ENCODE measurements at regions not wholly inside any gene's neighbourhood (a gene's known extent, or its start where the extent isn't known, plus 50 kb on each side); places are given as distances from the start of the nearest gene placed in this dataset.
"Not testable (repeated sequence)": the region's sequence is repeated elsewhere in the genome, so short reads cannot be mapped to it uniquely, and the experiment has no call there.

DNA sequence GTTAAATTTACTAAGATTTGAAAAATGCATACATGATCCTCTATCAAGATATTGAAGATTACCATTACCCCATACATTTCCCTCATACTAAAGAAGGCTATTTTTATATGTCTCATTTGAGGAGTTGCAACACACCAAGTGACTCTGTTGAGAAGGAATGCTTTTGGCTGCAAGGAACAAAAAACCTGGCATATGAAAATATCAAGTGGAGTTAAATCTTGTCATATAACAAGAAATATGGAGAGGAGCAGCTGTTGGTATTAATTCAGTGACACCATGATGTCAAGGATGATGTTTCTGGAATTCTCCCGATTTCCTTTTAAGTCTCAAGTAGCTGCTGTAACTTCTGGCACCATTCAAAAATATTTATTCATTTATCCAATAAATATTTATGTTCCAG, 193.8 kb downstream of the CSNK1G3 start:
- ATAC-seq = no peak
- Histone ChIP-seq H3K9me3 (peaks cover 5% of the 10 kb centered on the region), H3K27ac (no peak overlapping the region), H3K4me3 (no peak overlapping the region), H3K27me3 (ENCODE audit: low read depth) (no peaks in the 10 kb centered on the region), H3K4me1 (peaks cover 8% of the 10 kb centered on the region), H3K36me3 (no peaks in the 10 kb centered on the region)
- intact Hi-C loops (cut with DNase I) = no loop called here
- no peak for DNase-seq
- no peak for TF ChIP-seq CTCF (IDR thresholded peaks at IDR 0.05)

DNA sequence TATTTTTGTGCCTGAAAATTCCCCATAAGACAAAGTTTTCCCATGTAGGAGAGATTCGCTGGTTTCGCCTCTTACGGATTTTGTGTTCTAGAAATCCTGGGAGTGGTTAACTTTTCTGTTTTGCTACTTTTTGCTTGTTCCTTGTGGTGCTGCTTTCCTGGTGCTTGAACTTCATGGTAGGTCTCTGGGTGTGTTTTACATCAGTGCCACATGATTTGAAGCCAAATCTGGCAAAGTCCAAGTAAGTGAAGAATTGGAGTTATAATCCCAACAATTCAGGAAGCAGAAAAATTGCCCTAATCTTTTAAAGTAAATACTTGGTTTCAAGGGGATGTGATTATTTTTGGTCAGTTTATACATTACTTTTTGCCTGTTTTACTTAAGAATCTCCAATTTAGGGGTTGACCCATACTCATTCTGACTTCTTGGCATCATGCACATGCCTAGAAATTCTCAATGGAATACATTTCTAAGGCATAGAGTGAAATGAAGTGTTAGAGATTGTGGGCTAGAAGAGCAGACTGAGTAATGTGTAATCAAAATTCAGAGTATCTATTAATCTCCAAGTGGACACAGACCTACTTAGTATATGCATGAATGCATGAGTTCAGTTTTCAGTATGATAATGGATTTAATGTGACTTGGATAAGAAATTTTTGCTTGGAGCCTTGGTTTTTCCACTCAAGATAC, 189.7 kb downstream of the CSNK1G3 start:
- H3K27ac ChIP-seq = peak overlapping the region; percentile 63
- ATAC-seq = no peak
- H3K4me1 ChIP-seq = peaks cover 8% of the 10 kb centered on the region
- H3K9me3 ChIP-seq = no peaks in the 10 kb centered on the region
- DNase-seq = no peak
- no peaks in the 10 kb centered on the region for H3K36me3 ChIP-seq
- intact Hi-C loops (cut with DNase I) = no loop called here
- TF ChIP-seq CTCF (IDR thresholded peaks at IDR 0.05) = no peak
- H3K4me3 ChIP-seq = no peak overlapping the region
- H3K27me3 ChIP-seq (ENCODE audit: low read depth) = no peaks in the 10 kb centered on the region

DNA sequence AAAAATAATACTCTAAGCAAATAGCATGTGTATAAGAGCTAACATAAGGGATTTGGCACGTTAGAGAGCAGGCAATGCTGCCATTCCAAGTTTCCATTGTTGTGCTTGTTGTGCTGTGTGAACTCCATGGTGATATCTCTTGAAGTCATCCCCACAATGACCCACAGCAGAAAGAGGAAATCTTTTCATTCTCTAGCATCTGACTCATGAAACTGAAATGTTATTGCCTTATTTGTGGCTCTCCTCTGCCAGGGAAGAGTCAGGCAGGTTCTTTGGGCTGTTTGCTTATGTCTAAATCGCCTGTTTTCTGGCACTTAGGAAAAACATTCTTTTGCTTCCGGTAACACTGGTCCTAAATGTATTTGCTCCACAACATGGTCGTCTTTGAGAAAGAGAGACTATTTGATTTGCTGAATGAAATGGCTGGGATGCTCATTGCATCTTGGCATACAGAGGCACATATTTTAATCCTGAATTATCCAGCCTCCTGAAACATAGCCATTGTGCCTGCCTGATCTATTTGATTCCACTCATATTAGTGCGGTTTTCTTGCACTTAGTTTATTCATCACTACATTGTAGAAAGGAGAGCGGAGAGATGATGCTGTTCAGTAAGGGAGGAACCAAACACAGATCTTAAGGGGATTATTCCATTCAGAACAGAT, 188.8 kb downstream of the CSNK1G3 start:
- intact Hi-C loops (cut with DNase I) = no loop called here
- Histone ChIP-seq H3K4me1 (peaks cover 8% of the 10 kb centered on the region), H3K4me3 (no peak overlapping the region), H3K9me3 (no peaks in the 10 kb centered on the region), H3K36me3 (no peaks in the 10 kb centered on the region), H3K27me3 (ENCODE audit: low read depth) (no peaks in the 10 kb centered on the region), H3K27ac (peak overlapping the region; percentile 63)
- DNase-seq (no peak), ATAC-seq (peak; percentile 67)
- no peak for TF ChIP-seq CTCF (IDR thresholded peaks at IDR 0.05)

- Histone ChIP-seq H3K36me3 (no peaks in the 10 kb centered on the region), H3K27ac (peak overlapping the region; percentile 63), H3K27me3 (ENCODE audit: low read depth) (no peaks in the 10 kb centered on the region), H3K4me3 (no peak overlapping the region), H3K9me3 (no peaks in the 10 kb centered on the region), H3K4me1 (peaks cover 8% of the 10 kb centered on the region)
- intact Hi-C loops (cut with DNase I) = no loop called here
- ATAC-seq = no peak
- TF ChIP-seq CTCF (IDR thresholded peaks at IDR 0.05) = no peak
- DNase-seq = no peak
Measured at GRCh38 chr5:123699571-123699970, 187.6 kb downstream of the CSNK1G3 start.

- H3K4me1 ChIP-seq; H3K9me3 ChIP-seq; H3K27ac ChIP-seq; intact Hi-C loops (cut with DNase I); DNase-seq; ATAC-seq; H3K4me3 ChIP-seq; H3K27me3 ChIP-seq (ENCODE audit: low read depth); H3K36me3 ChIP-seq: not testable (repeated sequence)
Measured at GRCh38 chr5:123698937-123699336, 187.0 kb downstream of the CSNK1G3 start.

DNA sequence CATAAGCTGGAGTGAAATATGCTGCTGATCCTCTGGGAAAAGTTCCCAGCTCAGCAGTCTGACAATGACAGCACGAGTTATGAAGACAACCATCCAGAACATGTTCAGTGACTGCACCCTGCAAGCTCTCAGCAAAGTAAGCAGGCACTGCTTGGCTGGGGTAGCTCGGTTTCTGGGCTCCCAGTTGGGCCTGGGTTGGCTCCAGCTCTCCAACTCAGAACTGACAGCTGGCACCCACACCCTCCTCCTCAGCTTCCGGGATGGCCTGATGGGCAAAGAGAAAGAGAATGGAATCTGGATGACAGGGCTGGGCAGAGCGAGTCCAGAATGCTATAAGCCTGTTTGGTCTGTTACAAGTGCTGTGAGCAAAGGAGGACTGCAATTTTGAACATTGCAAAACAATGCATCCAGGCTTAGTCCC, 185.0 kb downstream of the CSNK1G3 start:
- no peak for TF ChIP-seq CTCF (IDR thresholded peaks at IDR 0.05)
- H3K4me1 ChIP-seq = peaks cover 8% of the 10 kb centered on the region
- H3K4me3 ChIP-seq = no peak overlapping the region
- H3K36me3 ChIP-seq = no peaks in the 10 kb centered on the region
- DNase-seq (no peak), ATAC-seq (peak; percentile 32 to 50)
- no peaks in the 10 kb centered on the region for H3K27me3 ChIP-seq (ENCODE audit: low read depth)
- intact Hi-C loops (cut with DNase I) = no loop called here
- no peaks in the 10 kb centered on the region for H3K9me3 ChIP-seq
- peak overlapping the region; percentile 34 for H3K27ac ChIP-seq
